ENCODE measurements at regions not wholly inside any gene's neighbourhood (a gene's known extent, or its start where the extent isn't known, plus 50 kb on each side); places are given as distances from the start of the nearest gene placed in this dataset.
"Not testable (repeated sequence)": the region's sequence is repeated elsewhere in the genome, so short reads cannot be mapped to it uniquely, and the experiment has no call there.

DNA sequence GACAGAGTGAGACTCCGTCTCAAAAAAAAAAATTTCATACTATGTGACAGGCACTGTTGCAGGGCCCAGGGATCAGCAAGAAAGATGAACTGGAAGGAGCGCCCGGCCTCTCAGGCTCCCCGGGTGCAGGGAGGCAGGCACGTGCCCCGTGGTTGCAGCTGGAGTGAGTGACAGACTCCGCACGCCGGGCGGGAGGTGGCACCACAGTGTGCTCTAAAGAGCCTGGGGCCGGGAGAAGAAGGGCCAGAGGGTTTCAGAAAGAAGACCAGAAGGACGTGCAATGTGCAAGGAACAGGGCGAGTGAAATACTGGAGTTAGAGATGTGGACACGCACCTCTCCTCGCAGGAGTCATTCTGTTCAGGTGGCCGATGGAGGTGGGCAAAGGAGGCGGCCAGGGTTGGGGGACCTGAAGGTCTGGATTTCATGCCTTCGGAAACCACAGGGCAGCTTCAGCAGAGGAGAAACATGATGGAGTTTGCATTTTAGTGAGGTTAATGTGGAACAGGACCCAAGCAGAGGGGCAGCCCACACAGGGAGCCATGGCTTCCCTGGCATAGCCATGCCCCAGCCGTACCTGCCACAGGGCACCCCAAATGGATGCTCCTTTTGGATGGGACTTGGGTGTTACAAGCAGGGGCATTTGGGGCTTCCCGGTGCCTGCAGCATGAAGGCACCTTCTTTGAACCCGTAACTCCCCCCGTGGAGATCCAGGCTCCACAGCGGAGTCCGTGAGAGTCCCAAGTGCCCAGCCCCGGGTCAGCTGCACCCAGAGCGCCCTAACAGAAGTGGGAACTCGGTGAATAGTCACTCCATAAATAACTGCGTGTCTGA, 226.2 kb downstream of the ERMARD start:
- Histone ChIP-seq H3K9me3 (replicated peaks in 1 of 11) (no peaks in the 10 kb centered on the region), H3K4me3 (no peak overlapping the region), H3K9ac (no peak overlapping the region), H3K4me2 (no peak overlapping the region; a peak in 1 of 22 replicates), H3K4me1 (peaks cover 6 to 28% (median 11%) of the 10 kb centered on the region in 10 experiments; a peak in 16 of 20 replicates), H3K27ac (no peak overlapping the region), H3K36me3 (no peaks in the 10 kb centered on the region), H3K27me3 (no peaks in the 10 kb centered on the region), H4K20me1 (no peaks in the 10 kb centered on the region; a peak in 3 of 22 replicates)
- TF ChIP-seq Cebpa-rat (IDR thresholded peaks at IDR 0.05): no peak

DNA sequence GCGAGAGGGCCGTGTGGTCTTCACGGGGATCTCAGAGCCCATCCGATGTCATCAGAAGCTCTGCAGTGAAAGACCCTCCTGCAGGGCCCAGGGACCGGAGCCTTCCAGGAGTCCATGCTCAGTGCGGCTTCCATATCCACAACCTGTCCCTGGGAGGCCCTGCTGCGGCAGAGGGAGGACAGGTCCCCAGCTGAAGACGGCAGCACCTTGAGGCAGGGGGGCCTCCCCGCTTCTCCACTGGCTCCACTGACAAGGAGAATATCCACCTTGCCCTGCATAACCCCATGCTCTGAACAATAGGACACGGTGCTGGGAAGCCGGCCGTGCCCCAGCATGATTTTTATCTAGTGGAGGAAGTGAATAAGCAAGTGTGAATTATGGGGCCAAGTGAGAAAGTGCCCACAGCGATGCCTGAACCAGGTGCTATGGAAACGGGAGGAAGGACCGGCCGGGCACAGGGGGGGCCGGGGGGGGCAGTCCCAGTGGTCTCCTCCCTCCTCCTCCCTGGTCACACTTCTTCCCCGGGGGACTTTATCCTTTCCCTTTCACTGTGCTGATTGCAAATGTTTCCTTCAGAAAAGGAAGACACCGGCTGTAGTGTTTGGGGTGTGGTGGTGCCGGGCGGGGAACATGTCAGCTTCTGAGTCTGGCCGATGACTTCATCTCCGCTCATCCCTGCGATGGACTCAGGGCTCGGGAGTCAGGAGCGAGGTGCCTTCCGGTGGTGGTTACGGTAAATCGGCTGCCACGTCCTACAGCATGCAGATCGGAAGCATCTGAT, 225.1 kb downstream of the ERMARD start:
- no peak for TF ChIP-seq Cebpa-rat (IDR thresholded peaks at IDR 0.05)
- Histone ChIP-seq H3K4me3 (no peak overlapping the region), H3K4me2 (peak overlapping the region in 10 of 11 experiments; percentile 18 to 56 (median 45); a peak in 18 of 22 replicates), H3K9me3 (replicated peaks in 1 of 11) (no peaks in the 10 kb centered on the region), H3K27ac (no peak overlapping the region), H3K36me3 (no peaks in the 10 kb centered on the region), H4K20me1 (no peaks in the 10 kb centered on the region; a peak in 3 of 22 replicates), H3K27me3 (no peaks in the 10 kb centered on the region), H3K4me1 (peaks cover 6 to 28% (median 11%) of the 10 kb centered on the region in 10 experiments; a peak in 16 of 20 replicates), H3K9ac (no peak overlapping the region)

DNA sequence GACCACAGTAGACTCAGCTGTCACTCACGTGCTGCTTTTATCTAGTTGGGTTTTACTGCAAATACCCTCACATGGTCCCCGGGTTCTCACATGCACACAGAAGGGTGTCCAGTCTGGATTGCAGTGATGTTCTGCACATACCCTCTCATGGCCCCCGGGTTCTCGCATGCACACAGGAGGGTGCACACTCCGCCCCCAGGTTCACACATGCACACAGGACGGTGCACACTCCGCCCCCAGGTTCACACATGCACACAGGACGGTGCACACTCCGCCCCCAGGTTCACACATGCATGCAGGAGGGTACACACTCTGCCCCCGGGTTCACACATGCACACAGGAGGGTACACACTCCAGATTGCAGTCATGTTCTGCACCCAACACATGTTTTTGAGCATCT, 224.3 kb downstream of the ERMARD start:
- no peaks in the 10 kb centered on the region; a peak in 3 of 22 replicates for H4K20me1 ChIP-seq
- H3K4me3 ChIP-seq: no peak overlapping the region
- H3K9me3 ChIP-seq (replicated peaks in 1 of 11): no peaks in the 10 kb centered on the region
- H3K27ac ChIP-seq: no peak overlapping the region
- H3K36me3 ChIP-seq: no peaks in the 10 kb centered on the region
- peaks cover 6 to 24% (median 10%) of the 10 kb centered on the region in 10 experiments; a peak in 16 of 20 replicates for H3K4me1 ChIP-seq
- no peak for TF ChIP-seq Cebpa-rat (IDR thresholded peaks at IDR 0.05)
- no peak overlapping the region for H3K9ac ChIP-seq
- no peak overlapping the region for H3K4me2 ChIP-seq
- no peaks in the 10 kb centered on the region for H3K27me3 ChIP-seq

DNA sequence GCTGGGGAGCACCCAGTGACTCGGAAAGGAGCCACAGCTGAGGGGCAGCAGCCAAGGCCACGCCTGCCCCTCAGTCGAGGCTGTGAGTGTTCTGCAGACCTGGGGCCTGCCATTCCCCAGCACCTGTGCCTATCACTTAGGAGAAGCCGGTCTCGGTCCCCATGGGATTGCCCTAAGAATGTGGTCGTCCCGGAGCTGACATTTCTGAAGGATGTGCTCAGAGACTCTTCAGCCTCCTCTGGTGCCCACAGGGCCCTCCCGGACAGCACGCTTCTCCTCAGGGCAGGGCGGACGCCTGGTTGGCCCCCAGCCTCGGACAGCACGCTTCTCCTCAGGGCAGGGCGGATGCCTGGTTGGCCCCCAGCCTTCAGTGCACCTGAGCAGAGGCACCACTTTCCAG, 223.9 kb downstream of the ERMARD start:
- Histone ChIP-seq H3K4me1 (peaks cover 6 to 21% (median 9%) of the 10 kb centered on the region in 10 experiments; a peak in 16 of 20 replicates), H3K9ac (no peak overlapping the region), H3K36me3 (no peaks in the 10 kb centered on the region), H3K27me3 (no peaks in the 10 kb centered on the region), H3K4me2 (no peak overlapping the region), H3K4me3 (no peak overlapping the region), H3K27ac (no peak overlapping the region), H4K20me1 (no peaks in the 10 kb centered on the region; a peak in 3 of 22 replicates), H3K9me3 (replicated peaks in 1 of 11) (no peaks in the 10 kb centered on the region)
- TF ChIP-seq Cebpa-rat (IDR thresholded peaks at IDR 0.05): no peak

DNA sequence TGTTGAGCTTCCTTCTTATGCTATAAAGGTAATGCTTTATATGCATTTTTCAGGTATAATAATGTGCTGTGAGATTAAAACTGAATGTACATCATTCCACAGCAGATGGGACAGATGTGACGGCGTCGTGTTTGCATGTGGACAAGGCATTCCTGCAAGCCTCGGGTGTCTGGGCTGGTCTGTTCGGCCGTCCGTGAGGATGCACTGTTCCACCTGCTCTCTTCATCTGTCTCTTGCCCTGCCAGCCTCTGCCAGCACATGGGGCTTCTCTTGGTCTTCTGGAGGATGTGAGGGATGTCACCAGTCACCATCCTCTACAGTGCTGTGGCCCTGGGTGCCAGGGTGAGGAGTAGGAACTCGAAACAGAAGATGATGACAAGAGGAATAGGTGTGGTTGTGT, 223.2 kb downstream of the ERMARD start:
- no peak overlapping the region for H3K27ac ChIP-seq
- TF ChIP-seq Cebpa-rat (IDR thresholded peaks at IDR 0.05): no peak

DNA sequence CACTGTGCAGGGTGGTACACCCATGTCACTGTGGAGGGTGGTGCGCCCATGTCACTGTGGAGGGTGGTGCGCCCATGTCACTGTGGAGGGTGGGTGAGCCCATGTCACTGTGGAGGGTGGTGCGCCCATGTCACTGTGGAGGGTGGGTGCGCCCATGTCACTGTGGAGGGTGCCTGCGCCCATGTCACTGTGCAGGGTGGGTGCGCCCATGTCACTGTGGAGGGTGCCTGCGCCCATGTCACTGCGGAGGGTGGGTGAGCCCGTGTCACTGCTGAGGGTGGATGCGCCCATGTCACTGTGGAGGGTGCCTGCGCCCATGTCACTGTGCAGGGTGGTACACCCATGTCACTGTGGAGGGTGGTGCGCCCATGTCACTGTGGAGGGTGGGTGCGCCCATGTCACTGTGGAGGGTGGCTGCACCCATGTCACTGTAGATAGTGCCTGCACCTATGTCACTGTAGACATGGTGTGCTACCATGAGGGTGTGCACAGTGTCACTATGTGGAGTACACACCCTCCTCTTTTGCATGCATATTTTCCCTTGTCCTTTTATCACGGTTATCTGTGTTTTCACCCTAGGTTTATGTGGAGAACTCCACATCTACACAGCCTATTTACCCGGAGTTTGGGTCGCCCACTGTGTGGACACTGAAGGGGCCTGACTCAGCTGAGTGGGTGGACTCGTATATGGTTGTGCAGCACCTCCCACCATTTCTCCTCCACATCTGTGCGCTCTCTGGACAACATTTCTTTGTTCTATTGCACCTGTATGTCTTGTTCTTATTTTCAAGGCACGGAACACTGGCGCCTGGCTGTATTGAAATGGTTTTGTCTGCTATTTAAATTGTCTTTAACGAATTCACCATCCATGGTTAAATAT, 222.4 kb downstream of the ERMARD start:
- not testable (repeated sequence) for H3K9ac ChIP-seq; H3K4me2 ChIP-seq; H3K36me3 ChIP-seq; H4K20me1 ChIP-seq; H3K27me3 ChIP-seq; H3K9me3 ChIP-seq (replicated peaks in 1 of 11); H3K27ac ChIP-seq; H3K4me3 ChIP-seq
- H3K4me1 ChIP-seq: peaks cover 6 to 13% (median 9%) of the 10 kb centered on the region in 10 experiments; a peak in 15 of 20 replicates

More for the DNA sequence above, 223.2 kb downstream of the ERMARD start:
- H3K9me3 ChIP-seq (replicated peaks in 1 of 11): no peaks in the 10 kb centered on the region
- no peak overlapping the region for H3K4me2 ChIP-seq
- H3K4me1 ChIP-seq: peaks cover 6 to 15% (median 9%) of the 10 kb centered on the region in 10 experiments; a peak in 15 of 20 replicates
- no peaks in the 10 kb centered on the region; a peak in 3 of 22 replicates for H4K20me1 ChIP-seq
- H3K4me3 ChIP-seq: no peak overlapping the region
- H3K9ac ChIP-seq: no peak overlapping the region
- no peaks in the 10 kb centered on the region for H3K27me3 ChIP-seq
- H3K36me3 ChIP-seq: no peaks in the 10 kb centered on the region

DNA sequence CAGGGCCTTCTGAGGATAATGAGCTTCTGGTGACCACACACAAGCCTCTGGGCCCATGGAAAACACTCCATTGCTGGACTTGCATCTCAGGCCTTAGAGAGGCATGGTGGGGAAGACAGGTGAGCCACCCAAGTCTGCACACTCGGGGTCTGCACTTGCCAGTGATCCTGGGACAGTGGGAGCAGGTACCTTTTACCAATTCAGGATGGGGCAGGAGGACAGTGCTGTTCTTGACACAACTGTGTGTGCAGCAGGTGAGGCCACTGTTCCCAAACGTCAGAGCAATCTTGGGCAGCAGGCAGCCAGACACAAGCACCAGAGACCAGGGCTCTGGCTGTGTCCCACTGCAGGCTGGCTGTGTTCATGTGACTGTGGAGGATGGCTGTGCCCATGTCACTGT, 221.3 kb downstream of the ERMARD start:
- Histone ChIP-seq H3K4me2 (no peak overlapping the region), H4K20me1 (no peaks in the 10 kb centered on the region; a peak in 2 of 22 replicates), H3K4me3 (no peak overlapping the region), H3K27me3 (0 out of 22 replicates have a peak, but pooled peaks cover 0 to 4% (median 0%) of the 10 kb centered on the region in 11 experiments), H3K27ac (no peak overlapping the region), H3K9ac (no peak overlapping the region), H3K9me3 (replicated peaks in 1 of 11) (no peaks in the 10 kb centered on the region), H3K4me1 (peaks cover 6 to 12% (median 9%) of the 10 kb centered on the region in 10 experiments; a peak in 15 of 20 replicates), H3K36me3 (no peaks in the 10 kb centered on the region)
- TF ChIP-seq Cebpa-rat (IDR thresholded peaks at IDR 0.05): no peak

DNA sequence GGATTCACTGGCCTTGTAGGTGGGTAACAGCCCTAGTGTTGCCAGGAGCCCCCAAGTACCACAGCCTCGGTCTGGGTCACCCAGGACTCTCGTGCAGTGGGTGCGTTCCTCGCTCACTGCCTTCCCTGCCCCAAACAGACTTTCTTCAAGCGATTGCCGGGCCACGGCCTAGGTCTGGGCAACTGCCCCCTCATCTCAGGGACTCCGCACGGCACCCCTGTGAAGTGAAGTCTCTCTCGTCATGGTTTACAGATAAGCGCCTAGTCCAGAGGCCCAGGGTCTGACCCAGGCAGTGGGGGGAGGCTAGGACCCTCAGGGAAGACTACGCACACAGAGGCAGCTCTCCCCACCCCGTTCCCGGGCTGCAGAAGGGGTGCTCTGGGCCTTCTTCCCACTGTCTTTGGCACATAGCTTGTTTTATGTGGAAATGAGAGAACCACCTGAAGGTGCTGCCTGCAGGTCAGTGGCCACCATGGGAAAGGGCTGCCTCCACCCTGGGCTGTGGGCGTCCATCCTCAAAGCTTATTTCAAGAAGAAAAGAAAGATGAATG, 220.8 kb downstream of the ERMARD start:
- no peaks in the 10 kb centered on the region; a peak in 1 of 22 replicates for H4K20me1 ChIP-seq
- H3K27ac ChIP-seq: no peak overlapping the region
- H3K36me3 ChIP-seq: no peaks in the 10 kb centered on the region
- H3K4me3 ChIP-seq: no peak overlapping the region
- no peak overlapping the region for H3K4me2 ChIP-seq
- no peak overlapping the region for H3K9ac ChIP-seq
- H3K4me1 ChIP-seq: peaks cover 6 to 12% (median 9%) of the 10 kb centered on the region in 10 experiments; a peak in 15 of 20 replicates
- no peak for TF ChIP-seq Cebpa-rat (IDR thresholded peaks at IDR 0.05)
- H3K9me3 ChIP-seq (replicated peaks in 1 of 11): no peaks in the 10 kb centered on the region
- 0 out of 22 replicates have a peak, but pooled peaks cover 0 to 4% (median 0%) of the 10 kb centered on the region in 11 experiments for H3K27me3 ChIP-seq
